ENCODE measurements at regions not wholly inside any gene's neighbourhood (a gene's known extent, or its start where the extent isn't known, plus 50 kb on each side); places are given as distances from the start of the nearest gene placed in this dataset.

DNA sequence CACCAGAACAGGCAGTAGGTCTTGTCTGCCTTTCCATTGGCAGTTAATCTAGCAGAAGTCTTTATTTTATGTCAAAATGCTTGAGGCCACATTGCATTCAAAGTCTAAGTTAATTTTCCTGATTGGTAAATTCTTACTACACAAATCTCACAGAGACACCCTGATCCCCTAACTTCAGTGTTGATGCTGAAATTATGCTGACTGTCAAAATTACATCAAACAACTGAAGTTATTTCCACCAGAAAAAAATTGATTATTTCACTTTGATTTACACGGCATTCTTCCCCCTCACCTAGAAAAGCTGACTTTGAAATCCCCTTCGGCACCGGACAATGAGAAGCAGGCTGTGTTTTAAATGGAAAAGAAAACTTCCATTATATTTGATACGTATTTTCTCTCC is 99.1 kb downstream of the MAF start:
- Mint-ChIP-seq H3K4me1 (ENCODE audit: low read depth, unreplicated experiment) (no peaks in the 10 kb centered on the region), H3K4me3 (ENCODE audit: unreplicated experiment) (no peak overlapping the region), H3K27ac (ENCODE audit: unreplicated experiment) (no peak overlapping the region), H3K36me3 (ENCODE audit: unreplicated experiment) (no peaks in the 10 kb centered on the region), H3K9me3 (ENCODE audit: unreplicated experiment) (no peaks in the 10 kb centered on the region), H3K27me3 (ENCODE audit: unreplicated experiment) (peaks cover 3% of the 10 kb centered on the region)
- no peak for DNase-seq
- TF ChIP-seq, protein P1, sequence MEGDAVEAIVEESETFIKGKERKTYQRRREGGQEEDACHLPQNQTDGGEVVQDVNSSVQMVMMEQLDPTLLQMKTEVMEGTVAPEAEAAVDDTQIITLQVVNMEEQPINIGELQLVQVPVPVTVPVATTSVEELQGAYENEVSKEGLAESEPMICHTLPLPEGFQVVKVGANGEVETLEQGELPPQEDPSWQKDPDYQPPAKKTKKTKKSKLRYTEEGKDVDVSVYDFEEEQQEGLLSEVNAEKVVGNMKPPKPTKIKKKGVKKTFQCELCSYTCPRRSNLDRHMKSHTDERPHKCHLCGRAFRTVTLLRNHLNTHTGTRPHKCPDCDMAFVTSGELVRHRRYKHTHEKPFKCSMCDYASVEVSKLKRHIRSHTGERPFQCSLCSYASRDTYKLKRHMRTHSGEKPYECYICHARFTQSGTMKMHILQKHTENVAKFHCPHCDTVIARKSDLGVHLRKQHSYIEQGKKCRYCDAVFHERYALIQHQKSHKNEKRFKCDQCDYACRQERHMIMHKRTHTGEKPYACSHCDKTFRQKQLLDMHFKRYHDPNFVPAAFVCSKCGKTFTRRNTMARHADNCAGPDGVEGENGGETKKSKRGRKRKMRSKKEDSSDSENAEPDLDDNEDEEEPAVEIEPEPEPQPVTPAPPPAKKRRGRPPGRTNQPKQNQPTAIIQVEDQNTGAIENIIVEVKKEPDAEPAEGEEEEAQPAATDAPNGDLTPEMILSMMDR (IDR thresholded peaks at IDR 0.05; ENCODE audit: partially characterized antibody, unreplicated experiment): no peak

DNA sequence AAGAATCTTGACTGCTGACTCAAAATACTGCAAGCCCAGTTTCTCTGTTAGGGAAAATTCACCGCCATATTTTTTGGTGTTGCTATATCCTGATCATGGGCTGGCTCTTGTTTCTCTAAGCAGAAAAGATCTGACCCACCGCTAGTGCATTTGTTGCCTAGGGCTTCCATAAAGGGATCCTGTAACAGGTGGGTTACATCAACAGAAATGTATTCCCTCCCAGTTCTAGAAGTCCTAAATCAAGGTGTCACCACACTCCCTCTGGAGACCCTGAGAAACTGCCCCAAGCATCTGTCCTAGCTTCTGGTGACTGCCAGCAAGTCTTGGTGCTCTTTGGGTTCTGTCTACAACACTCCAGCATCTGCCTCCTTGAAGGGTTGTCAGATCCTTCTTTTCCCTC is 99.7 kb downstream of the MAF start:
- no peak overlapping the region for H3K27ac Mint-ChIP-seq (ENCODE audit: unreplicated experiment)
- H3K4me3 Mint-ChIP-seq (ENCODE audit: unreplicated experiment): no peak overlapping the region
- DNase-seq: no peak
- no peaks in the 10 kb centered on the region for H3K4me1 Mint-ChIP-seq (ENCODE audit: low read depth, unreplicated experiment)
- no peaks in the 10 kb centered on the region for H3K9me3 Mint-ChIP-seq (ENCODE audit: unreplicated experiment)
- peaks cover 2% of the 10 kb centered on the region for H3K36me3 Mint-ChIP-seq (ENCODE audit: unreplicated experiment)
- peaks cover 3% of the 10 kb centered on the region for H3K27me3 Mint-ChIP-seq (ENCODE audit: unreplicated experiment)
- TF ChIP-seq, protein P1 (IDR thresholded peaks at IDR 0.05; ENCODE audit: partially characterized antibody, unreplicated experiment): no peak

DNA sequence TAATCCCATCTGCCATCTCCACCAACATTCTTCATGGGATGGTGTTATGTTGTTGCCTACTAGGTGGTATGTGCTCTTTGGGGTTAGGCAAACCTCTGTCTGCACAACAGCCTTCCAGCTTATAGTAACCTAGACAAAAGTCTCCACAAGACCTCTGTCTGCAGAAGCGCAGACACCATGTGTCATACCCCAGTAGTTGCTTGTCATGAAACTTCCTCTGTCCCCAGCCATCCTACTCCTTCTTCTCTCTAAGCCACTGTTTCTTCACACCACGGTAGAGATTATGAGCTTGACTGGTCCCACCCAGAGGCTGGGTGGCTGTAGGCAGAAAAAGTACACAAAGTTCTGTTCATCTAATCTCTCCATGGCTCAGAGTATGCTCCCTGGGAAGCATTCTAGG is 100.3 kb downstream of the MAF start:
- Mint-ChIP-seq H3K27ac (ENCODE audit: unreplicated experiment) (no peak overlapping the region), H3K27me3 (ENCODE audit: unreplicated experiment) (no peaks in the 10 kb centered on the region), H3K9me3 (ENCODE audit: unreplicated experiment) (no peaks in the 10 kb centered on the region), H3K4me3 (ENCODE audit: unreplicated experiment) (no peak overlapping the region), H3K4me1 (ENCODE audit: low read depth, unreplicated experiment) (no peaks in the 10 kb centered on the region), H3K36me3 (ENCODE audit: unreplicated experiment) (peaks cover 6% of the 10 kb centered on the region)
- DNase-seq: no peak
- TF ChIP-seq, protein P1 (IDR thresholded peaks at IDR 0.05; ENCODE audit: partially characterized antibody, unreplicated experiment): no peak

- Mint-ChIP-seq H3K4me3 (ENCODE audit: unreplicated experiment) (no peak overlapping the region), H3K9me3 (ENCODE audit: unreplicated experiment) (no peaks in the 10 kb centered on the region), H3K27me3 (ENCODE audit: unreplicated experiment) (no peaks in the 10 kb centered on the region), H3K4me1 (ENCODE audit: low read depth, unreplicated experiment) (no peaks in the 10 kb centered on the region), H3K36me3 (ENCODE audit: unreplicated experiment) (peaks cover 6% of the 10 kb centered on the region), H3K27ac (ENCODE audit: unreplicated experiment) (no peak overlapping the region)
- DNase-seq: no peak
- TF ChIP-seq, protein P1 (IDR thresholded peaks at IDR 0.05; ENCODE audit: partially characterized antibody, unreplicated experiment): no peak
Observed at GRCh38 chr16:79498928-79499327, 101.6 kb downstream of the MAF start.

- DNase-seq: no peak
- H3K27me3 Mint-ChIP-seq (ENCODE audit: unreplicated experiment): no peaks in the 10 kb centered on the region
- H3K9me3 Mint-ChIP-seq (ENCODE audit: unreplicated experiment): no peaks in the 10 kb centered on the region
- peaks cover 6% of the 10 kb centered on the region for H3K36me3 Mint-ChIP-seq (ENCODE audit: unreplicated experiment)
- no peak overlapping the region for H3K27ac Mint-ChIP-seq (ENCODE audit: unreplicated experiment)
- H3K4me1 Mint-ChIP-seq (ENCODE audit: low read depth, unreplicated experiment): no peaks in the 10 kb centered on the region
- TF ChIP-seq, protein P1 (IDR thresholded peaks at IDR 0.05; ENCODE audit: partially characterized antibody, unreplicated experiment): no peak
- H3K4me3 Mint-ChIP-seq (ENCODE audit: unreplicated experiment): no peak overlapping the region
Observed at GRCh38 chr16:79497606-79498350, 102.8 kb downstream of the MAF start.

Data from glutamatergic neuron (in vitro differentiated cells).